NCI-H748 treated with DMSO at 0.1 percent for 48 hours (cell line): ENCODE measurements at regions not wholly inside any gene's neighbourhood (a gene's known extent, or its start where the extent isn't known, plus 50 kb on each side); places are given as distances from the start of the nearest gene placed in this dataset.
"Not testable (repeated sequence)": the region's sequence is repeated elsewhere in the genome, so short reads cannot be mapped to it uniquely, and the experiment has no call there.

Source experiments
- DNase-seq: peaks from one replicate; lab custom pipeline; 2025; lab: John Stamatoyannopoulos, UW

DNA sequence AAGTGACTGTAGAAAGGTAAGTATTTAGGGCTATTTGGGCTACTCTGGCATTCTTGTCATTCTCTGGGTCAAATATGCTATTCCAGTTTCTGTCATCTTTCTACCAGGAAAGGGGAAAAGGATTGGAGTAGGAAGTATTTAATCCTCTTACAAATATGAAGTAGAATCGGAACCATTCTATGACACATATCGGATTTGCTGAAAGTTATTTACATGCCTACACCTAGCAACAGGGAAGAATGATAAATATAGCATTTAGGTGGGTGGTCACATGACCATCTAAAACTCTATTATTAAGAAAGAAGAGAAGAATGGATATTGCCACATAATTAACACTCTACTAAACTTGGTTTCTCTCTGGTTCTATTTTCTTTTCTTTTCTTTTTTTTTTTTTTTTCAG is 1353.1 kb downstream of the ZPLD1 start:
- no peak for DNase-seq

DNA sequence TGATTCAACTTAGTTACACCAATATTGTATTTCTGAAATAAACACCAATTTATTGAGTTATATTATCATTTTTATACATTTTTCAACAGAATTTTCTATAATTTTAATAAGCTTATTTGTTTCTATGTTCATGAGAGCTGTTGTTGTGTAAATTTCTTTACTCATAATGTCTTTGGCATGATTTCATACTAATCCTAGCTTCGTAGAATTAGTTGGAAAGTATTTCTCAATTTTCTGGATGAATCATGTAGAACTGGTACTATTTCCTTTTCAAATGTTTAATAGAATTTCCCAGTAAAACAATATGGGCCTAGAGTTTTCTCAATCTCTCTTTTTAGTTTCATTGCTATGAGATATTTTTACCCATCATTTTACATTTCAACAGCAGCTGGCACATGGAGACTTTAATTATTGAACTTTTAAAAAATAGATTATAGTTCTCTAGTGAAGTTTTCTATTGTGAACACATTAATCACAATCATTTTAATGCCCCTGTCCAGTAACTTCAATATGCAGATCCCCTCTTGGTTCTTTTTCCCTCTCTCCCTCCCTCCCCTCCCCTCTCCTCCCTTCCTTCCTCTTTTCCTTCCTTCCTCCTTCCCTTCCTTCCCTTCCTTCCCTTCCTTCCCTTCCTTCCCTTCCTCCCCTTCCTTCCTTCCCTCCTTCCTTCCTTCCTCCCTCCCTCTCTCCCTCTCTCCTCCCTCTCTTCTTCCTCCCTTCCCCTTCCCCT is 1357.1 kb downstream of the ZPLD1 start:
- no peak for DNase-seq

DNA sequence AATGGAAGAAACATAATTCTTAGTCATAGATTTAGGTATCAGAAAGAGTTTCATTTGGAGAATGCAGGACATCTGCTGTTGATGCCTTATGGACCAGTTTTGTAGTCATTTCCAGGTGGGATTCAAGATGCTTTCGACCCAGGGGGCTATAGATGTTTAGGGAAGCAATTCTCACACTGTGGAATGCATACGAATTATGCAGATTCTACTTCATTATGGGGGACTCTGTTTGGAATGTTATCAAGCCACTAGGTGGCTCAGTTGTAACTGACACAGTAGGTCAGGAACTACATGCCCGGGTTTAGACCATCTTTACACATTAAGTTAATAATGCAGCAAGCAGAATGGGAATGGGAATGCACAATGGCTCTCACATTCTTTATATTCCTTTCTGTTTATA is 1359.8 kb downstream of the ZPLD1 start:
- DNase-seq = no peak

DNA sequence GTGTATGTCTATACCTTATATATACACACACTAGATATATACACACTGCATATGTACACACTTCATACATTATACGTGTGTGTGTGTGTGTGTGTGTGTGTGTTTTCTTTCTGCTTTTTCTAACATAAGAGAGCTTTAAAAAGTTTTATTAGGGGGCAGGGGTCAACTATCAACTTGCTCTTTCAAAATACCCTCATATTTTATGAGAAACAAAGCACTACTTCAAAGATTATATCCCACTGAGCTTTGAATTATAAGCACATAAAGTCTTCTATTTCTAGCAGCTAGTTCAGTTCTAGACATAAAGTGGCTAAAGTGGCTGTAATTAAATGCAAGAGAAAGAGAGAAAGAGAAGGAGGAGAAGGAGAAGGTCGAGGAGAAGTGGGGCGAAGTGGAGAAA is 1361.3 kb downstream of the ZPLD1 start:
- DNase-seq = no peak

DNA sequence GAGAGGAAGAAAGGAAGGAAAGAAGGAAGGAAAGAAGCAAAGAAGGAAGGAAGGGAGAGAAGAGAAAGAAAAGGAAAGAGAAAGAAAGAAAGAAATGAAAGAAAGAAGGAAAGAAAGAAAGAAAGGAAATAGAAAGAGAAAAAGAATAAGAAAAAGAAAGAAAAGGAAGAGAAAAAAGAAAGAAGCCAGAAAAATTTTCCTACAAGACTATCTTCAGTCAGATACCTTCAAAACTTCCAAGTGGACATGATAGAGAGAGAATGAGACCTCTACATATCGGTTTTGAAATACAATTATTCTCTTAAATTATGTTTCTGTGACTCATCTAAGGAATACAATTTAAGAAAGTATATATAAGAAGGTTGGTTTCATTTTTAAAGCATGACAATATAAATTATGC is 1369.0 kb downstream of the ZPLD1 start:
- no peak for DNase-seq

DNA sequence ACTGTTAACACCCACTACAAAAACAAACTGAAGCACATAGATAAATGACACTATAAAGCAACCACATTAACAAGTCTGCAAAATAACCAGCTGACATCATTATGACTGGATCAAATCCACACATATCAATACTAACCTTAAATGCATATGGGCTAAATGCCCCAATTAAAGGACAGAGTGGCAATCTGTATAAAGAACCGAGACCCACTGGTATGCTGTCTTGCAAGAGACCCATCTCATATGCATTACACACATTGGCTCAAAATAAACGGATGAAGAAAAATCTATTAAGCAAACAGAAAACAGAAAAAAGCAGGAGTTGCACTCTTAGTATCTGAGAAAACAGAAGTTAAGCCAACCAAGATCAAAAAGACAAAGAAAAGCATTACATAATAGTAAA is 1375.4 kb downstream of the ZPLD1 start:
- no peak for DNase-seq

DNA sequence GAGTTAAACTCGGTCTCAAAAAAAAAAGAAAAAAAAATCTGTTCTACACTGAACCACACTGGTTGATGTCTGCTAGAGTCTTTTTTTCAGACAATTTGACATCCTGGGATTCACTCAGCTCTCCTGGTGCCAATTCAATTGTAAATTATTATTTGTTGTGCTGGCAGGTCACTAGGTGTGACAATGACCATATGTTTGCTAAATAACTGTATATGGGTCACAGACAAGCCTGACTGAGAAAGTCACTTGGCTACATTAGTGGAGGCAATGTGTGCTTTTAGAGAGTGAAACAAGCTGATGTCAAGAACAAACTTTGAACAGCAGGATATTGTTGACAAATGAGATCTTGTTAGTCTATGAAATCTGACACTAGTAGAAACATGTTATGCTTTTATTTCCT is 1379.1 kb downstream of the ZPLD1 start:
- DNase-seq = peak; percentile 11

DNA sequence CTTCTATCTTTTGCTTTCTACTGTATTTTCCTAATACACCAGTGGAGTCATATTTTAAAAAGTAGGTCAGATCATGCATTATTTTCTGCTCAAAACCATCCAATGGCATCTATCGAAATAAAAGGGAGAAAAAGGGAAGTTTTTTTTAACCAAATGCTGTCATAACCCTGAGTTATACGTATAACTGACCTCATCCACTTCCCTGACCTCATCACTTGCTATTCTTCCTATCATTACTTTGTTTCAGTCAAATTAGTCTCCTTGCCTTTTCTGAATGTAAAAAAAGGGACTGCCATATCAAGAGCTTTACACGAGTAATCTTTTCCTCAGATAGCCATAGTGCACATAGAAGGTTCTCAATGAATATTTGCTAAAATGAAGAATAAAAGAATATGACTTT is 1383.6 kb downstream of the ZPLD1 start:
- DNase-seq = no peak

DNA sequence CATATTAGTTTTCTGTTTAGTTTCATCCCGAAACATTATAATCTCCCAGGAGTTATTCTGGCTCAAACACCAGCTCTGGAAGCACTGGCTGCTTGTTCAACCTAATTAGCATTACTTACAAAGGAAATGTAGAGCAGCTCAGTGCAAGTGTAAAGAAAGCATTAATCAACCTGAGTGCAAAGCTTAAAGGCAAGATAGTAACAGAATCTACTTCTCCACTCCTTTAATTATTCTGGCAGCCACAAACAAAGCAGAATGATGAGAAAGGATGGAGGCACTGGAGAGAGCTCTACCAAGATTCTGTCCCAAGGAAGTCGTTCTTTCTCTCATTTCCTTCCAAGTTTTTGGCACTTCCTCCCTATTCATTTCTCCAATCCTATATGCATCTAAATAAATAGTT is 1384.0 kb downstream of the ZPLD1 start:
- DNase-seq = no peak

DNA sequence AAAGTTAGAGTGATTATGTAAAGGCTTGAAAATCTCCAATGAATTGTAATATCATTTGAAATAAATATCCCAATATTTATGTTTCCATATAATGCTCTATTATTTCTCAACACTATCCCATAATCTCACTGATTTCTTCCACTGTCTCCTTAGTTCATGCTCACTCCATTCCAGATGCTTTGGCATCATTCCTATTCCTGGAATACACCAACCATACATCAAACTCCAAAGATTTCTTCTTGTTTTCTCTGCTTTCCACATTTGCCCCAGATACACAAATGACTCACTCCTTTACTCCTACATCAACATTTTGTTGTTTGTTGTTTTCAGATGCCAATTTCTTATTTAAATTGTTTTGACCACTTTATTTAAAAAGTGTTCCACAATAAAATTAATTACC is 1390.8 kb downstream of the ZPLD1 start:
- DNase-seq = no peak

DNA sequence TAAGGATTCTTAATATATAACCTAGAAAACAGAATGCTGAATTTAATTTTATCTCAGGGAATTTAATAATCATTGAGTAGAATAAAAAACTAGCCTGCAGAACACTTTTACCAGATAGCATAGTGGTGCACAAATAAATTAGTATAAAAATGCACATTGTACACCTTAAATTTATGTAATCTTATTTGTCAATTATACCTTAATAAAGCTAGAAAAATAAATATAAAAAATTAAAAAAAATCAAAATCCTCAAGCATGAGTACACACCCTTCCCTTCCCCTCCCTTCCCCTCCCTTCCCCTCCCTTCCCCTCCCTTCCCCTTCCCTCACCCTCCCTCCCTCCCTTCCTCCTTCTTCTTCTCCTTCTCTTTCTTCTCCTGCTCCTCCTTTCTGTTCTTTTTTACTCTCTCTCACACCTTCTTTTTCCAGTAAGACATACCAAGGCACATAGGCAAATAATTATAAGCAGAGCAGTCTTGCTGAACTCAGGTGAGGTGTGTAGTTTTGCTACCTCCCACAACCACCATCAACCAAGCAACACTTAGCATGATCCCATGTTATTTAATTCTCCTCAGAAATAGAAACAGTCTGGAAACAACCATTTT is 1395.0 kb downstream of the ZPLD1 start:
- DNase-seq = no peak

DNA sequence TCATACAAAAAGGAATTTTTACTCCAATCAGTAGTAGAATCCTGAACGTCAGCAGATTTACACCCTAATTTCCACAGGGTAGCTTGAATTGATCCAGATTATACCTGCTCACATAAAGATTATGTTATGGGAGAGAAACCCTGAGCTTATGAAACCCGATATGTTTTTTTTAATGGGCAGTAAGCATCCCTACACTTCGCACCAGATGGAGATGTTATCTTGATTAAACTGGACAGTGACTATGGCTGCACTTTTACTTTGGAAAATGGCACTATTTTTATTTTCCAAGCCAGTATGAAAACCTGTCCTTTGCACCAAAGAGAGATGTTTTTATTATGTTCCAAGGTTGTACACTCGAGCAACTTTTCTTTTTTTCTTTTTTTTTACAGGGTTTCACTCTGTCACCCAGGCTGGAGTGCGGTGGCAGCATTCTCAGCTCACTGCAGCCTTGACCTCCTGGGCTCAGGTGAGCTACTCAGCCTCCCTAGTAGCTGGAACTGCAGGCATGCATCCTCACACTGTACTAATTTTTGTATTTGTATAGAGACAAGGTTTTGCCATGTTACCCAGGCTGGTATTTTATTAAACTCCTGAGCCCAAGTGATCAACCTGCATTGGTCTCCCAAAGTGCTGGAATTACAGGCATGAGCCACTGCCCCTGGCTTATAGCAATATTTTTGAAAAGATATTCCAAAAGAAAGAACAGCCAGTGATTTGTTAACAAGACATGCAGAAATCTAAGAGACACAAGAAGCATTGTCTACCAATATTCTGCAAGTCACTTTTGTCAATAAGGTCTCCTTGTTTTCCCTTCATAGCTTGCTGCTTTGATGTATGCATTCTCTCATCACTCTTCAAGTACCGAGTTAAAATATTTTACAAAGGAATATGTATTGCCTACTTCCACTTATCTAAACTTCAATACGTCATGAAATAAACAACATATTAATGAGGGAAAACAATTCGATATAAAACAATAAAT is 1412.6 kb downstream of the ZPLD1 start:
- no peak for DNase-seq

DNA sequence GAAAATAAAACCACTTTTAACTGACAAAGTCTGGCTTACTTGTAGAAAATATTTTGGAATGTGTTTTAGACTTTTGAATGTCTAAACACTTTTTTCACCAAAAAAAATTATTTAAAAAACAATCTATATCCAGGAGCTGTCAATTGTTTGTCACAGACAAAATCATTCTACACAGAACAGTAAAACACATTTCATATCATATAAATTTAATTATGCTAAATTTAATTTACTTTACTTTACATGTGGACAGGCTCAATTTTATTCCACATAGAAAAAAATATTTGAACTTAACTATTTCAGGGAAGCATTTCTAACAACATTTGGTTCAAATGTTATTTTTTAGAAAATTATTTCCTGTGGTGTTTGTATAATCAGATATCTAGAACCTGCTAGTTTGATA is 1417.0 kb downstream of the ZPLD1 start:
- no peak for DNase-seq

DNA sequence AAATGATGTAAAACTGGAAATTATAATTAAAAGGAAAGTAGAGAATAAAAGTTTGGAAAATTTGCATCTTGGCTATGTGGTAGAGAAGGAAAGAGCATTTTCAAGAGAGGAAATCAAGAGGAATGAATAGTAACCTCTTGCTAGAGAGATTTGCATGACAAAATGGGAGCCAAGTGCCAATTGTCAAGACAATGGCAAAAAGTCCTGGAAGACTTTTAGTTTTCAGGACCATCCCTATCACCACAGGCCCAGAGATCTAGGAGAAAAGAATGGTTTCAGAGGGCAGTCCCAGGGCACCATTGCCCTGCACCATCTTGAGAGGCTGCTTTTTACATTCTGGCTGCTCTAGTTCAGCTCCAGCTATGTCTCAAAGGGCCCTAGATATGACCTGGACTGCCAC is 1427.6 kb downstream of the ZPLD1 start:
- DNase-seq = no peak

DNA sequence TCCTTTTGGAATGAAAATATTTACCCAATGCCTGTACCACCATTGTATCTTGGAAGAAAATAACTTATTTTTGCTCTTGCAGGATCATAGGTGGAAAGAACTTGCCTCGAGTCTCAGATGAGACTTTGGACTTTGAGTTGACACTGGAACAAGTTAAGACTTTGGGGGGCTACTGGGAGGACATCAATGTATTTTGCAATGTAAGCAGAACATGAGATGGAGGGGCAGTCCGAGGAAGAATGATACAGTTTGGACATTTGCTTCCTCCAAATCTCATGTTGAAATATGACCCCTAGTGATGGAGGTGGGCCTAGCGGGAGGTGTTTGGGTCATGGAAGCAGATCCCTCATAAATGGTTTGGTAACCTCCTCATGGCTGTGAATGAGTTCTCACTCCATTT is 1428.6 kb downstream of the ZPLD1 start:
- no peak for DNase-seq

DNA sequence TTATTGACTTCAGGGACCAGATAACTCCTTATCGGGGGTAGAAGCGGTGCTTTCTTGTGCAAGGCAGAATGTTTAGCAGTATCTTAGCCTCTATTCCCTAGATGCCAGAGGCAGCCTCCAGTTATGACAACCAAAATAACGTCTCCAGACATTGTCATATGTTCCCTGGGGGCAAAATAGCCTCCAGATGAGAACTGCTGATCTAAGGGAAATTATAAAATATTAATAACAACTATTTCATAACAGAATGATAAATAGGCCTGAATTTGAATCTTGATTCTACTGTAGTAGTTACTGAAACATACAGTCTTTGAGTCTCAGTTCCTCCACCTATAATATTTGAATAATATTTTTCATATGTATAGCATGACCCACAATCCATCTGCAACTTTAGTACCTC is 1431.3 kb downstream of the ZPLD1 start:
- DNase-seq = no peak

DNA sequence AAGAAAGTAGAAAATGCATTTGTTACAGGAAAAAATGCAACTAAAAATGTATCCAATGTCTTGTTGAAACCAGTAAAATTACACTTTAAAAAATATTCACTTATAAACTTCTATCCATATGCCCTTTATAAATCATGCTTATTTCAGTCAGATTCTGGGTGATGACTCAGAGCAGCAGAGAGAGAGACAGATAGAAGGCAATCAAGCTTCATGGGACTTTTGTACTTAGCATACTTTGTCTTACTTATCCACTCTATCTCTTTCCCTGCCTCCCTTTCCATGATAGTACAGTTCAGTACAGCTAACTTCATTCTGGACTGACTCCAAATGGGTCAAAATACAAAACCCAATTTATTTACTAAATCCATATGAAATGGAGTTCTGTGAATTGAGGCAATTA is 1438.2 kb downstream of the ZPLD1 start:
- DNase-seq = no peak

DNA sequence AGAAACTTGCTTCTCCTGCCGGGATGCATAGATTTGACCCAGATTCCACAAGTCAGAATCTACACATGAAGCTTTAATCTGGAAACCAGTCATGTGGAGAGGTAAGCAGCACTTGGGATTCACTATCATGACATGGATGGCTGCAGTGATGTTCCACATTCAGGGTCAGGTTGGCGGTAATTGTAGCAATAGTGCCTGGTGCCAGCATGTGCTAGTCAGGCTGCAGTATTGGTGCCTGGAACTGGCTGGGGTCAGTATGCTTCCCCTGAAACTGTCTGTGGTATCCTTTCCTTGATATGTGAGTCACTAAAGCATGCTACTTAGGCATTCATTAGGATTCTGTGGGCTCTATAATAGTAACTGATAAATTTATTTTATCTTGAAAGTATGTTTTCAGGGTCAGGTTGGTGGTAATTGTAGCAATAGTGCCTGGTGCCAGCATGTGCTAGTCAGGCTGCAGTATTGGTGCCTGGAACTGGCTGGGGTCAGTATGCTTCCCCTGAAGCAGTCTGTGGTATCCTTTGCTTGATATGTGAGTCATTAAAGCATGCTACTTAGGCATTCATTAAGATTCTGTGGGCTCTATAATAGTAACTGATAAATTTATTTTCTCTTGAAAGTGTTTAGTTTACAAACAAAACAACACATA is 1439.2 kb downstream of the ZPLD1 start:
- no peak for DNase-seq

DNA sequence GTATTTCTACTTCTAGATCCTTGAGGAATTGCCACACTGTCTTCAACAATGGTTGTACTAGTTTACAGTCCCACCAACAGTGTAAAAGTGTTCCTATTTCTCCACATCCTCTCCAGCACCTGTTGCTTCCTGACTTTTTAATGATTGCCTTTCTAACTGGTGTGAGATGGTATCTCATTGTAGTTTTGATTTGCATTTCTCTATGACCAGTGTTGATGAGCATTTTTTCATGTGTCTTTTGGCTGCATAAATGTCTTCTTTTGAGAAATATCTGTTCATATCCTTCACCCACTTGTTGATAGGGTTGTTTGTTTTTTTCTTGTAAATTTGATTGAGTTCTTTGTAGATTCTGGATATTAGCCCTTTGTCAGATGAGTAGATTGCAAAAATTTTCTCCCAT is 1447.0 kb downstream of the ZPLD1 start:
- not testable (repeated sequence) for DNase-seq

DNA sequence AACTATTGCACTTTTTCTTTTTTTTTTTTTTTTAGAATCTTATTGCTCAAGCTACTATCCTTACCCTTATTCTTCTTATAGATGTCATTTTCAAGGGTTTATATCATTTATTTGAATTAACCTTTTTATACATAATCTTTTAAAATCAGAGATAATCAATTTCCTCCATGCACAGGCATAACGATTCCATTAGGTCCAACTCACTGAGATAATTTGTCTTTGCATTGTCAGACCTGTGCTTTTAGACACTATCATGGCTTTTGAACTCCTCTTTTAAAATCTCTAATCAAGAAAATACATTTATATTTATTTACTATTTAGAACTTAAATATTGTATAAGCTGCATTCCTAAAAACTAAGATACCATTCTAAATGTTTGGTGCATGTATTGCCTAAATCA is 1454.9 kb downstream of the ZPLD1 start:
- DNase-seq = no peak

DNA sequence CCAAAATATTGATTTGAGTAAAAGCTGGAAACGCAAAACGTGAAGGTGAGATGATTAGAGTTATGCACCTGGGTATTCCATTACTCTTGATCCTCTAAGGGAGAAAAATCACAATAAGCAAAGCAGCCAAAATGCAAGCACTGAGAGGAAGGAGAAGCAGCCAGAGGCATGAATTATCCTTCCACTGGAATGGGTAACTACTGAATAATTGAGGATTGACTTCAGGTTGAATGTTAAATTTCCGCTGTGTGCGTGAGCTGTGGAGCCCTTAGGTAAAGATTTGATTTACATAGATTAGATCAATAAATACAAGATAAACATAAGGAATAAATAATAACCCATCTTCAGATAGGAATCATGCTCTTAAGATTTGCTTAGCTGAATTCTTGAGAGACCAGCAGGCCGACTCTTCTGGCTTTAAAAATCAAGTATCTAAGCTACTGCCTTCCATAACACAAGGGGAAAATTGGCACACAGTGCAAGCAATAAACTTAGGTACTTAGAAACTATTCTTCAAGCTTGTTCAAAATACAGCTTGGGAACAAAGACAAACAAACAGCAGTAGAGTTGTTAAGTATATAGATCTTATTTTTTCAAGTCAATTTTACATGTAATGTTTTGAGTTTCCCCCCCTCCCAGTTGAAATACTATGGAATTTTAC is 1459.5 kb downstream of the ZPLD1 start:
- DNase-seq = no peak

DNA sequence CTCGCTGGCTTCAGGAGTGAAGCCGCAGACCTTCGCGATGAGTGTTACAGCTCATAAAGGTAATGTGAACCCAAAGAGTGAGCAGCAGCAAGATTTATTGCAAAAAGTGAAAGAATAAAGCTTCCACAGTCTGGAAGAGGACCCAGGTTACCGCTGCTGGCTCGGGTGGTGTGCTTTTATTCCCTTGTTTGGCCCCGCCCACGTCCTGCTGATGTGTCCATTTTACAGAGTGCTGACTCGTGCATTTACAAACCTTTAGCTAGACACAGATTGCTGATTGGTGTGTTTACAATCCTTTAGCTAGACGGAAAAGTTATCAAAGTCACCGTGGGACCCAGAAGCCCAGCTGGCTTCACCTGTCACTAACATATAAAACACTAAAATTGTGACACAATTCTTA is 1464.5 kb downstream of the ZPLD1 start:
- no peak for DNase-seq
